Mesenchymal stem cell (in vitro differentiated cells and primary cell): ENCODE measurements at regions not wholly inside any gene's neighbourhood (a gene's known extent, or its start where the extent isn't known, plus 50 kb on each side); places are given as distances from the start of the nearest gene placed in this dataset.

Experiments
- DNase-seq: peaks from one replicate; pipeline ENCODE4 v3.0.0-alpha.2; 2013
- H2AFZ ChIP-seq: one replicate; pipeline ENCODE4 v1.6.1; 2013; ENCODE audit warnings: low read depth, mild to moderate bottlenecking, control low read depth, inconsistent platforms, low read length, moderate library complexity
- H2AK5ac ChIP-seq: 2 replicates; pipeline ENCODE4 v1.6.1; 2013; ENCODE audit warnings: low read length, moderate library complexity, mild to moderate bottlenecking, inconsistent platforms; ENCODE audit not compliant: severe bottlenecking
- H2BK120ac ChIP-seq: one replicate; pipeline ENCODE4 v1.6.1; 2013; ENCODE audit warnings: low read depth, mild to moderate bottlenecking, inconsistent platforms, low read length, moderate library complexity
- H2BK12ac ChIP-seq, 2 experiments: one replicate each; pipeline ENCODE4 v1.6.1; 2013; ENCODE audit warnings: inconsistent platforms in 2 of 2, low read length in 2 of 2, mild to moderate bottlenecking in 2 of 2, moderate library complexity in 2 of 2, control low read depth in 1 of 2
- H2BK15ac ChIP-seq: one replicate; pipeline ENCODE4 v1.6.1; 2013; ENCODE audit warnings: mild to moderate bottlenecking, low read depth, inconsistent platforms; ENCODE audit not compliant: poor library complexity, severe bottlenecking
- H2BK5ac ChIP-seq: 2 replicates; pipeline ENCODE4 v1.6.1; 2013; ENCODE audit warnings: low read depth, mild to moderate bottlenecking, low read length, control low read depth, inconsistent platforms; ENCODE audit not compliant: poor library complexity, severe bottlenecking
- H3K14ac ChIP-seq, 2 experiments: one replicate each; pipeline ENCODE4 v1.6.1; 2013; ENCODE audit warnings: inconsistent platforms in 2 of 2, low read length in 2 of 2, control low read depth in 1 of 2, mild to moderate bottlenecking in 1 of 2, moderate library complexity in 1 of 2
- H3K18ac ChIP-seq, 2 experiments: one replicate each; pipeline ENCODE4 v1.6.1; 2013; ENCODE audit warnings: inconsistent platforms in 2 of 2, low read length in 2 of 2, control low read depth in 1 of 2, low read depth in 1 of 2, mild to moderate bottlenecking in 1 of 2
- H3K23ac ChIP-seq, 2 experiments: one replicate each; pipeline ENCODE4 v1.6.1; 2013; ENCODE audit warnings: inconsistent platforms in 2 of 2, low read length in 2 of 2, mild to moderate bottlenecking in 2 of 2, moderate library complexity in 2 of 2, control low read depth in 1 of 2
- H3K27ac ChIP-seq: 2 replicates; pipeline ENCODE4 v1.5.1; 2013; ENCODE audit warnings: mild to moderate bottlenecking, moderate library complexity, low read length, control low read depth, inconsistent platforms; ENCODE audit not compliant: poor library complexity, severe bottlenecking
- H3K27me3 ChIP-seq, 2 experiments: 2 replicates each; pipeline versions ENCODE4 v1.6.1 to v1.7.0; 2013; ENCODE audit warnings: low read length in 2 of 2, mild to moderate bottlenecking in 2 of 2, moderate library complexity in 2 of 2, control low read depth in 1 of 2, inconsistent platforms in 1 of 2; ENCODE audit not compliant: control insufficient read depth in 1 of 2, insufficient read depth in 1 of 2
- H3K36me3 ChIP-seq, 2 experiments: 2 replicates each; pipeline versions ENCODE4 v1.6.1 to v1.7.0; 2013; ENCODE audit warnings: low read length in 2 of 2, control low read depth in 1 of 2, inconsistent platforms in 1 of 2, low read depth in 1 of 2, mild to moderate bottlenecking in 1 of 2; ENCODE audit not compliant: insufficient read depth in 2 of 2, control insufficient read depth in 1 of 2
- H3K4ac ChIP-seq, 2 experiments: one replicate each; pipeline ENCODE4 v1.6.1; 2013; ENCODE audit warnings: inconsistent platforms in 2 of 2, low read length in 2 of 2, mild to moderate bottlenecking in 2 of 2, moderate library complexity in 2 of 2, control low read depth in 1 of 2, low read depth in 1 of 2
- H3K4me1 ChIP-seq: 2 replicates; pipeline ENCODE4 v1.6.1; 2013; ENCODE audit warnings: low read depth, low read length, control low read depth; ENCODE audit not compliant: control insufficient read depth, insufficient read depth
- H3K4me2 ChIP-seq: 2 replicates; pipeline ENCODE4 v1.6.1; 2013; ENCODE audit warnings: low read length, mild to moderate bottlenecking, inconsistent platforms; ENCODE audit not compliant: poor library complexity, severe bottlenecking
- H3K4me3 ChIP-seq, 2 experiments: 2 replicates each; pipeline versions ENCODE4 v1.5.1 to v1.7.0; 2013; ENCODE audit warnings: low read length in 2 of 2, mild to moderate bottlenecking in 2 of 2, control low read depth in 1 of 2, low read depth in 1 of 2; ENCODE audit not compliant: insufficient read depth in 1 of 2
- H3K79me1 ChIP-seq: replicated peaks from 2 replicates; pipeline ENCODE4 v1.6.1; 2013; ENCODE audit warnings: mild to moderate bottlenecking, control low read depth, low read length, inconsistent platforms; ENCODE audit not compliant: poor library complexity, severe bottlenecking
- H3K9ac ChIP-seq: 2 replicates; pipeline ENCODE4 v1.7.0; 2013; ENCODE audit warnings: mild to moderate bottlenecking, low read length, moderate library complexity
- H3K9me3 ChIP-seq: 2 replicates; pipeline ENCODE4 v1.7.0; 2013; ENCODE audit warnings: mild to moderate bottlenecking, low read length; ENCODE audit not compliant: control insufficient read depth
- H4K8ac ChIP-seq: one replicate; pipeline ENCODE4 v1.6.1; 2013; ENCODE audit warnings: inconsistent platforms, mild to moderate bottlenecking, low read length, moderate library complexity
- H4K91ac ChIP-seq: one replicate; pipeline ENCODE4 v1.6.1; 2013; ENCODE audit warnings: mild to moderate bottlenecking, low read length, inconsistent platforms
- WGBS: methylation state at CpG from one replicate; pipeline ENCODE4 v1.1.7; 2013; ENCODE audit warnings: mixed read lengths; 5-methylcytosine and 5-hydroxymethylcytosine counted together

- WGBS, result 100% methylated on average over 1 of the region's 2 CpGs
Observed at GRCh38 chr5:85681871-85682270, 935.9 kb upstream of the COX7C start.

GRCh38 chr5:85684351-85684750 lies 933.4 kb upstream of the COX7C start:
- no peak overlapping the region for H4K91ac ChIP-seq
- no peak overlapping the region for H3K4me2 ChIP-seq
- no peak overlapping the region for H2BK5ac ChIP-seq
- H2AFZ ChIP-seq, result no peak overlapping the region
- no peaks in the 10 kb centered on the region for H3K9me3 ChIP-seq
- no peak overlapping the region for H3K4ac ChIP-seq
- H3K79me1 ChIP-seq, result no peaks in the 10 kb centered on the region
- DNase-seq, result no peak
- WGBS, result 62% methylated on average over 3 of the region's 4 CpGs
- no peak overlapping the region for H4K8ac ChIP-seq
- no peak overlapping the region for H3K23ac ChIP-seq
- H3K14ac ChIP-seq, result no peak overlapping the region
- no peak overlapping the region for H3K27ac ChIP-seq
- H2BK15ac ChIP-seq, result no peak overlapping the region
- no peak overlapping the region for H3K9ac ChIP-seq
- H3K4me1 ChIP-seq, result no peaks in the 10 kb centered on the region
- H2AK5ac ChIP-seq, result no peak overlapping the region
- no peak overlapping the region for H2BK120ac ChIP-seq
- H3K36me3 ChIP-seq, result no peaks in the 10 kb centered on the region
- H2BK12ac ChIP-seq, result no peak overlapping the region
- no peak overlapping the region for H3K4me3 ChIP-seq
- no peak overlapping the region for H3K18ac ChIP-seq
- no peaks in the 10 kb centered on the region for H3K27me3 ChIP-seq

More at GRCh38 chr5:85681871-85682270, 935.9 kb upstream of the COX7C start:
- Histone ChIP-seq H2AFZ (no peak overlapping the region), H3K4ac (no peak overlapping the region), H4K91ac (no peak overlapping the region), H3K23ac (no peak overlapping the region), H3K9ac (no peak overlapping the region), H3K9me3 (no peaks in the 10 kb centered on the region), H2BK12ac (no peak overlapping the region), H2BK5ac (no peak overlapping the region), H3K4me2 (no peak overlapping the region), H3K14ac (no peak overlapping the region), H2BK120ac (no peak overlapping the region), H3K4me1 (no peaks in the 10 kb centered on the region), H2AK5ac (no peak overlapping the region), H3K18ac (no peak overlapping the region), H3K79me1 (no peaks in the 10 kb centered on the region), H4K8ac (peak overlapping the region; percentile 23), H3K36me3 (no peaks in the 10 kb centered on the region), H3K27me3 (no peaks in the 10 kb centered on the region), H3K27ac (no peak overlapping the region), H3K4me3 (no peak overlapping the region), H2BK15ac (no peak overlapping the region)
- no peak for DNase-seq

- Histone ChIP-seq H2BK5ac (no peak overlapping the region), H4K8ac (no peak overlapping the region), H3K4me3 (no peak overlapping the region), H2AFZ (no peak overlapping the region), H2BK120ac (no peak overlapping the region), H3K79me1 (no peaks in the 10 kb centered on the region), H2AK5ac (no peak overlapping the region), H3K4ac (no peak overlapping the region), H3K14ac (no peak overlapping the region), H3K4me1 (no peaks in the 10 kb centered on the region), H3K4me2 (no peak overlapping the region), H3K9ac (no peak overlapping the region), H2BK15ac (no peak overlapping the region), H3K9me3 (no peaks in the 10 kb centered on the region), H3K27me3 (no peaks in the 10 kb centered on the region), H3K23ac (no peak overlapping the region), H2BK12ac (no peak overlapping the region), H4K91ac (no peak overlapping the region), H3K27ac (no peak overlapping the region), H3K36me3 (no peaks in the 10 kb centered on the region), H3K18ac (no peak overlapping the region)
- WGBS, result no CpG with 5 or more reads among the region's 1 CpG
- no peak for DNase-seq
Observed at GRCh38 chr5:85703296-85703695, 914.4 kb upstream of the COX7C start.

- H3K79me1 ChIP-seq, result no peaks in the 10 kb centered on the region
- no peak overlapping the region for H3K9ac ChIP-seq
- WGBS, result no CpG with 5 or more reads among the region's 1 CpG
- no peak overlapping the region for H4K91ac ChIP-seq
- H3K27me3 ChIP-seq, result no peaks in the 10 kb centered on the region
- no peak overlapping the region for H4K8ac ChIP-seq
- no peaks in the 10 kb centered on the region for H3K9me3 ChIP-seq
- H2AFZ ChIP-seq, result no peak overlapping the region
- no peak for DNase-seq
- H3K4me1 ChIP-seq, result no peaks in the 10 kb centered on the region
- H2BK15ac ChIP-seq, result no peak overlapping the region
- no peak overlapping the region for H2BK12ac ChIP-seq
- no peak overlapping the region for H2BK120ac ChIP-seq
- H2AK5ac ChIP-seq, result no peak overlapping the region
- no peak overlapping the region for H3K14ac ChIP-seq
- no peaks in the 10 kb centered on the region for H3K36me3 ChIP-seq
- H2BK5ac ChIP-seq, result no peak overlapping the region
- H3K4me3 ChIP-seq, result no peak overlapping the region
- no peak overlapping the region for H3K23ac ChIP-seq
- H3K18ac ChIP-seq, result no peak overlapping the region
- no peak overlapping the region for H3K27ac ChIP-seq
- no peak overlapping the region for H3K4ac ChIP-seq
- H3K4me2 ChIP-seq, result no peak overlapping the region
Observed at GRCh38 chr5:85709728-85710127, 908.0 kb upstream of the COX7C start.
